H1 (cell line): ENCODE measurements at regions not wholly inside any gene's neighbourhood (a gene's known extent, or its start where the extent isn't known, plus 50 kb on each side); places are given as distances from the start of the nearest gene placed in this dataset.

Experiments used
- BACH1 ChIP-seq: IDR thresholded peaks from 2 replicates; pipeline ENCODE4 v1.6.1; 2012; ENCODE audit warnings: low read length, improper control_type of control experiment
- CBX5 ChIP-seq: fragments of 300-800, 300-1000 bp; sonication (generic); IDR thresholded peaks from 2 replicates; pipeline ENCODE4 v1.7.1; 2016; ENCODE audit warnings: antibody characterized with exemption, low read length, low read depth
- CHD7 ChIP-seq: fragments of 300-600 bp; sonication (generic); IDR thresholded peaks from 2 replicates; pipeline ENCODE4 v1.7.1; 2012; ENCODE audit warnings: low read length, moderate library complexity, mild to moderate bottlenecking, inconsistent platforms; ENCODE audit not compliant: insufficient replicate concordance
- KDM1A ChIP-seq: fragments of 200-600, 300-600 bp; sonication (generic); IDR thresholded peaks from 2 replicates; pipeline ENCODE4 v1.7.1; 2016; ENCODE audit warnings: mild to moderate bottlenecking, low read length, borderline replicate concordance
- MAFK ChIP-seq: IDR thresholded peaks from 2 replicates; pipeline ENCODE4 v1.6.1; 2012; ENCODE audit warnings: low read depth, mild to moderate bottlenecking, improper control_type of control experiment, low read length
- PHF8 ChIP-seq: fragments of 200-600 bp; sonication (generic); conservative IDR thresholded peaks from 2 replicates; pipeline ENCODE4 v1.7.1; 2012; ENCODE audit warnings: low read depth, mild to moderate bottlenecking, inconsistent platforms, low read length, moderate library complexity
- SIX5 ChIP-seq: IDR thresholded peaks from 2 replicates; pipeline ENCODE4 v1.6.1; 2011; ENCODE audit warnings: mild to moderate bottlenecking, low read depth, low read length
- SP1 ChIP-seq: IDR thresholded peaks from 2 replicates; pipeline ENCODE4 v1.6.1; 2011; ENCODE audit warnings: low read depth, low read length
- TCF12 ChIP-seq: IDR thresholded peaks from 2 replicates; pipeline ENCODE4 v1.6.1; 2011; ENCODE audit warnings: low read depth, mild to moderate bottlenecking, low read length
- TEAD4 ChIP-seq: IDR thresholded peaks from 2 replicates; pipeline ENCODE4 v1.6.1; 2012; ENCODE audit warnings: low read depth, low read length, inconsistent platforms, mixed read lengths

- no peak for TF ChIP-seq CHD7
- TF ChIP-seq BACH1 = no peak
- no peak for TF ChIP-seq SP1
- no peak for TF ChIP-seq SIX5
- TF ChIP-seq KDM1A = no peak
- no peak for TF ChIP-seq TEAD4
- TF ChIP-seq CBX5 = no peak
- no peak for TF ChIP-seq PHF8
- TF ChIP-seq TCF12 = no peak
- no peak for TF ChIP-seq MAFK
Measured at GRCh38 chr13:59340151-59340550, 823.6 kb downstream of the DIAPH3 start (continued).
